ENCODE measurements at regions not wholly inside any gene's neighbourhood (a gene's known extent, or its start where the extent isn't known, plus 50 kb on each side); places are given as distances from the start of the nearest gene placed in this dataset.

DNA sequence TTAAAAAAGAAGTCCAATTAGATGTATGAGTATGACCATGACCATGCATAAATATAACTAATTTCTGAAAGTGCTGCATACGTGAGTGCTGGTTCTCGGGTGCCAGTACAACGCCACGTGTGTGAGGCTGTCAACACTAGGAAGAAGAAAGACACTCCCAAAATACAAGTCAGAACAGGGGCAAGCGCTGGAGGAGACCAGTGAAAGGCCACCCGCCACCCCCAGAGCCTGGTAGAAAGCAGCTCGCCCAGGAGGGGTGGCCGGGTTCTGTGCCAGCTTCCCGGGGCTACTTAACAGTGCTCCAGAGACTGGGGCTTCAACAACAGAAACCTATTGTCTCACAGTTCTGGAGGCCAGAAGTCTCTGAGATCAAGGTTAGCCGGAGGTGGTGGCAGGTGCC is 147.6 kb downstream of the RTP5 start:
- TF ChIP-seq, protein P1, sequence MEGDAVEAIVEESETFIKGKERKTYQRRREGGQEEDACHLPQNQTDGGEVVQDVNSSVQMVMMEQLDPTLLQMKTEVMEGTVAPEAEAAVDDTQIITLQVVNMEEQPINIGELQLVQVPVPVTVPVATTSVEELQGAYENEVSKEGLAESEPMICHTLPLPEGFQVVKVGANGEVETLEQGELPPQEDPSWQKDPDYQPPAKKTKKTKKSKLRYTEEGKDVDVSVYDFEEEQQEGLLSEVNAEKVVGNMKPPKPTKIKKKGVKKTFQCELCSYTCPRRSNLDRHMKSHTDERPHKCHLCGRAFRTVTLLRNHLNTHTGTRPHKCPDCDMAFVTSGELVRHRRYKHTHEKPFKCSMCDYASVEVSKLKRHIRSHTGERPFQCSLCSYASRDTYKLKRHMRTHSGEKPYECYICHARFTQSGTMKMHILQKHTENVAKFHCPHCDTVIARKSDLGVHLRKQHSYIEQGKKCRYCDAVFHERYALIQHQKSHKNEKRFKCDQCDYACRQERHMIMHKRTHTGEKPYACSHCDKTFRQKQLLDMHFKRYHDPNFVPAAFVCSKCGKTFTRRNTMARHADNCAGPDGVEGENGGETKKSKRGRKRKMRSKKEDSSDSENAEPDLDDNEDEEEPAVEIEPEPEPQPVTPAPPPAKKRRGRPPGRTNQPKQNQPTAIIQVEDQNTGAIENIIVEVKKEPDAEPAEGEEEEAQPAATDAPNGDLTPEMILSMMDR (conservative IDR thresholded peaks at IDR 0.05), result no peak
- TF ChIP-seq ZFX (IDR thresholded peaks at IDR 0.05), result no peak
